ENCODE measurements at regions not wholly inside any gene's neighbourhood (a gene's known extent, or its start where the extent isn't known, plus 50 kb on each side); places are given as distances from the start of the nearest gene placed in this dataset.

GRCh38 chr1:34346128-34346527, 169.4 kb downstream of the C1orf94 start:
- H3K27me3 ChIP-seq (ENCODE audit: insufficient read depth, low read length): no peaks in the 10 kb centered on the region
- POLR2A ChIA-PET (ENCODE audit: partially characterized antibody): no interaction called here
- intact Hi-C loops (cut with micrococcal nuclease): no loop called here

GRCh38 chr1:34353409-34353808, 176.7 kb downstream of the C1orf94 start:
- POLR2A ChIA-PET (ENCODE audit: partially characterized antibody): no interaction called here
- Mint-ChIP-seq H3K4me3 (no peak overlapping the region), H3K4me1 (no peaks in the 10 kb centered on the region), H3K27ac (no peak overlapping the region), H3K36me3 (no peaks in the 10 kb centered on the region), H3K9me3 (peaks cover 0 to 4% (median 0%) of the 10 kb centered on the region in 8 donors), H3K27me3 (peaks cover 21 to 23% of the 10 kb centered on the region in 2 donors)
- Histone ChIP-seq H3K27me3 (ENCODE audit: insufficient read depth, low read length) (peaks cover 3% of the 10 kb centered on the region), H3K4me1 (ENCODE audit: insufficient read depth, low read length) (no peaks in the 10 kb centered on the region), H3K4me3 (ENCODE audit: low read length in 2 of 2) (no peak overlapping the region), H3K27ac (ENCODE audit: low read depth, low read length) (no peak overlapping the region), H3K36me3 (ENCODE audit: insufficient read depth, low read length) (no peaks in the 10 kb centered on the region), H3K9me3 (ENCODE audit: control insufficient read depth in 1 of 2, low read length in 2 of 2) (no peaks in the 10 kb centered on the region)
- intact Hi-C loops (cut with micrococcal nuclease): no loop called here
- no peak for DNase-seq
- CTCF ChIA-PET (ENCODE audit: partially characterized antibody): no interaction called here

More at GRCh38 chr1:34346128-34346527, 169.4 kb downstream of the C1orf94 start:
- DNase-seq: no peak
- Histone ChIP-seq H3K4me1 (ENCODE audit: insufficient read depth, low read length) (no peaks in the 10 kb centered on the region), H3K4me3 (ENCODE audit: low read length in 2 of 2) (no peak overlapping the region), H3K27ac (ENCODE audit: low read depth, low read length) (no peak overlapping the region), H3K36me3 (ENCODE audit: insufficient read depth, low read length) (no peaks in the 10 kb centered on the region), H3K9me3 (ENCODE audit: control insufficient read depth in 1 of 2, low read length in 2 of 2) (no peaks in the 10 kb centered on the region)
- no peaks in the 10 kb centered on the region for H3K4me1 Mint-ChIP-seq
- no peak overlapping the region for H3K27ac Mint-ChIP-seq
- H3K4me3 Mint-ChIP-seq: no peak overlapping the region
- CTCF ChIA-PET (ENCODE audit: partially characterized antibody): no interaction called here
- peaks cover 4 to 5% of the 10 kb centered on the region in 2 donors for H3K27me3 Mint-ChIP-seq
- H3K9me3 Mint-ChIP-seq: peaks cover 0 to 2% (median 0%) of the 10 kb centered on the region in 8 donors
- H3K36me3 Mint-ChIP-seq: no peaks in the 10 kb centered on the region

- Histone ChIP-seq H3K4me3 (ENCODE audit: low read length in 2 of 2) (no peak overlapping the region), H3K36me3 (ENCODE audit: insufficient read depth, low read length) (no peaks in the 10 kb centered on the region), H3K4me1 (ENCODE audit: insufficient read depth, low read length) (no peaks in the 10 kb centered on the region), H3K27me3 (ENCODE audit: insufficient read depth, low read length) (peaks cover 3% of the 10 kb centered on the region), H3K9me3 (ENCODE audit: control insufficient read depth in 1 of 2, low read length in 2 of 2) (no peaks in the 10 kb centered on the region), H3K27ac (ENCODE audit: low read depth, low read length) (no peak overlapping the region)
- Mint-ChIP-seq H3K27ac (no peak overlapping the region), H3K4me1 (no peaks in the 10 kb centered on the region), H3K36me3 (no peaks in the 10 kb centered on the region), H3K9me3 (peaks cover 0 to 4% (median 0%) of the 10 kb centered on the region in 8 donors), H3K27me3 (peaks cover 20 to 22% of the 10 kb centered on the region in 2 donors), H3K4me3 (no peak overlapping the region)
- ChIA-PET CTCF (ENCODE audit: partially characterized antibody) (no interaction called here), POLR2A (ENCODE audit: partially characterized antibody) (no interaction called here)
- no peak for DNase-seq
- intact Hi-C loops (cut with micrococcal nuclease): no loop called here
Observed at GRCh38 chr1:34354367-34354766, 177.7 kb downstream of the C1orf94 start.

GRCh38 chr1:34356853-34357252, 180.1 kb downstream of the C1orf94 start:
- H3K27ac Mint-ChIP-seq: no peak overlapping the region
- H3K27me3 Mint-ChIP-seq: peaks cover 27 to 35% of the 10 kb centered on the region in 2 donors
- intact Hi-C loops (cut with micrococcal nuclease): no loop called here
- DNase-seq: no peak
- peaks cover 0 to 4% (median 0%) of the 10 kb centered on the region in 8 donors for H3K9me3 Mint-ChIP-seq
- Histone ChIP-seq H3K36me3 (ENCODE audit: insufficient read depth, low read length) (no peaks in the 10 kb centered on the region), H3K9me3 (ENCODE audit: control insufficient read depth in 1 of 2, low read length in 2 of 2) (no peaks in the 10 kb centered on the region), H3K27ac (ENCODE audit: low read depth, low read length) (no peak overlapping the region), H3K4me3 (ENCODE audit: low read length in 2 of 2) (no peak overlapping the region), H3K4me1 (ENCODE audit: insufficient read depth, low read length) (no peaks in the 10 kb centered on the region), H3K27me3 (ENCODE audit: insufficient read depth, low read length) (peaks cover 3% of the 10 kb centered on the region)
- ChIA-PET POLR2A (ENCODE audit: partially characterized antibody) (no interaction called here), CTCF (ENCODE audit: partially characterized antibody) (no interaction called here)
- H3K4me1 Mint-ChIP-seq: no peaks in the 10 kb centered on the region
- no peaks in the 10 kb centered on the region for H3K36me3 Mint-ChIP-seq
- H3K4me3 Mint-ChIP-seq: no peak overlapping the region

- Mint-ChIP-seq H3K27me3 (peaks cover 28 to 42% of the 10 kb centered on the region in 2 donors), H3K4me1 (no peaks in the 10 kb centered on the region), H3K36me3 (no peaks in the 10 kb centered on the region), H3K27ac (no peak overlapping the region), H3K4me3 (no peak overlapping the region), H3K9me3 (peaks cover 0 to 2% (median 0%) of the 10 kb centered on the region in 8 donors)
- intact Hi-C loops (cut with micrococcal nuclease): no loop called here
- DNase-seq: no peak
- Histone ChIP-seq H3K9me3 (ENCODE audit: control insufficient read depth in 1 of 2, low read length in 2 of 2) (no peaks in the 10 kb centered on the region), H3K4me3 (ENCODE audit: low read length in 2 of 2) (no peak overlapping the region), H3K4me1 (ENCODE audit: insufficient read depth, low read length) (no peaks in the 10 kb centered on the region), H3K27ac (ENCODE audit: low read depth, low read length) (no peak overlapping the region), H3K36me3 (ENCODE audit: insufficient read depth, low read length) (no peaks in the 10 kb centered on the region), H3K27me3 (ENCODE audit: insufficient read depth, low read length) (peaks cover 3% of the 10 kb centered on the region)
- ChIA-PET CTCF (ENCODE audit: partially characterized antibody) (no interaction called here), POLR2A (ENCODE audit: partially characterized antibody) (no interaction called here)
Observed at GRCh38 chr1:34358636-34359035, 181.9 kb downstream of the C1orf94 start.

- H3K36me3 Mint-ChIP-seq: no peaks in the 10 kb centered on the region
- no peak overlapping the region for H3K27ac Mint-ChIP-seq
- no peaks in the 10 kb centered on the region for H3K9me3 ChIP-seq (ENCODE audit: control insufficient read depth in 1 of 2, low read length in 2 of 2)
- intact Hi-C loops (cut with micrococcal nuclease): no loop called here
- H3K36me3 ChIP-seq (ENCODE audit: insufficient read depth, low read length): no peaks in the 10 kb centered on the region
- no peak for DNase-seq
- H3K9me3 Mint-ChIP-seq: peaks cover 0 to 2% (median 0%) of the 10 kb centered on the region in 8 donors
- H3K4me1 ChIP-seq (ENCODE audit: insufficient read depth, low read length): no peaks in the 10 kb centered on the region
- H3K27me3 ChIP-seq (ENCODE audit: insufficient read depth, low read length): peaks cover 3% of the 10 kb centered on the region
- ChIA-PET CTCF (ENCODE audit: partially characterized antibody) (no interaction called here), POLR2A (ENCODE audit: partially characterized antibody) (no interaction called here)
- no peak overlapping the region for H3K4me3 ChIP-seq (ENCODE audit: low read length in 2 of 2)
- H3K27ac ChIP-seq (ENCODE audit: low read depth, low read length): no peak overlapping the region
- H3K27me3 Mint-ChIP-seq: peaks cover 28 to 44% of the 10 kb centered on the region in 2 donors
- H3K4me1 Mint-ChIP-seq: no peaks in the 10 kb centered on the region
- no peak overlapping the region for H3K4me3 Mint-ChIP-seq
Observed at GRCh38 chr1:34359411-34359810, 182.7 kb downstream of the C1orf94 start.

GRCh38 chr1:34360574-34360973, 183.9 kb downstream of the C1orf94 start:
- ChIA-PET POLR2A (ENCODE audit: partially characterized antibody) (no interaction called here), CTCF (ENCODE audit: partially characterized antibody) (no interaction called here)
- no peaks in the 10 kb centered on the region for H3K4me1 Mint-ChIP-seq
- no peak overlapping the region for H3K27ac Mint-ChIP-seq
- peaks cover 3% of the 10 kb centered on the region for H3K27me3 ChIP-seq (ENCODE audit: insufficient read depth, low read length)
- H3K27me3 Mint-ChIP-seq: peaks cover 22 to 38% of the 10 kb centered on the region in 2 donors
- intact Hi-C loops (cut with micrococcal nuclease): no loop called here
- no peaks in the 10 kb centered on the region for H3K36me3 Mint-ChIP-seq
- no peaks in the 10 kb centered on the region for H3K4me1 ChIP-seq (ENCODE audit: insufficient read depth, low read length)
- no peak overlapping the region for H3K4me3 ChIP-seq (ENCODE audit: low read length in 2 of 2)
- H3K4me3 Mint-ChIP-seq: no peak overlapping the region
- H3K36me3 ChIP-seq (ENCODE audit: insufficient read depth, low read length): no peaks in the 10 kb centered on the region
- H3K9me3 ChIP-seq (ENCODE audit: control insufficient read depth in 1 of 2, low read length in 2 of 2): no peaks in the 10 kb centered on the region
- no peak overlapping the region for H3K27ac ChIP-seq (ENCODE audit: low read depth, low read length)
- no peak for DNase-seq
- H3K9me3 Mint-ChIP-seq: peaks cover 0 to 6% (median under 1%) of the 10 kb centered on the region in 8 donors

GRCh38 chr1:34361121-34361520, 184.4 kb downstream of the C1orf94 start:
- no peak overlapping the region for H3K27ac ChIP-seq (ENCODE audit: low read depth, low read length)
- peaks cover 0 to 6% (median under 1%) of the 10 kb centered on the region in 8 donors for H3K9me3 Mint-ChIP-seq
- H3K27ac Mint-ChIP-seq: no peak overlapping the region
- H3K27me3 Mint-ChIP-seq: peaks cover 24 to 40% of the 10 kb centered on the region in 2 donors
- DNase-seq: no peak
- intact Hi-C loops (cut with micrococcal nuclease): no loop called here
- ChIA-PET POLR2A (ENCODE audit: partially characterized antibody) (no interaction called here), CTCF (ENCODE audit: partially characterized antibody) (no interaction called here)
- no peaks in the 10 kb centered on the region for H3K36me3 Mint-ChIP-seq
- H3K4me1 ChIP-seq (ENCODE audit: insufficient read depth, low read length): no peaks in the 10 kb centered on the region
- peaks cover 3% of the 10 kb centered on the region for H3K27me3 ChIP-seq (ENCODE audit: insufficient read depth, low read length)
- no peaks in the 10 kb centered on the region for H3K36me3 ChIP-seq (ENCODE audit: insufficient read depth, low read length)
- H3K4me3 Mint-ChIP-seq: no peak overlapping the region
- H3K4me1 Mint-ChIP-seq: no peaks in the 10 kb centered on the region
- no peaks in the 10 kb centered on the region for H3K9me3 ChIP-seq (ENCODE audit: control insufficient read depth in 1 of 2, low read length in 2 of 2)
- no peak overlapping the region for H3K4me3 ChIP-seq (ENCODE audit: low read length in 2 of 2)

Data from CD4-positive, alpha-beta memory T cell (primary cell).